ENCODE measurements at regions not wholly inside any gene's neighbourhood (a gene's known extent, or its start where the extent isn't known, plus 50 kb on each side); places are given as distances from the start of the nearest gene placed in this dataset.

GRCh38 chr9:13513716-13514444, 234.4 kb upstream of the MPDZ start:
- TF ChIP-seq, protein P1, sequence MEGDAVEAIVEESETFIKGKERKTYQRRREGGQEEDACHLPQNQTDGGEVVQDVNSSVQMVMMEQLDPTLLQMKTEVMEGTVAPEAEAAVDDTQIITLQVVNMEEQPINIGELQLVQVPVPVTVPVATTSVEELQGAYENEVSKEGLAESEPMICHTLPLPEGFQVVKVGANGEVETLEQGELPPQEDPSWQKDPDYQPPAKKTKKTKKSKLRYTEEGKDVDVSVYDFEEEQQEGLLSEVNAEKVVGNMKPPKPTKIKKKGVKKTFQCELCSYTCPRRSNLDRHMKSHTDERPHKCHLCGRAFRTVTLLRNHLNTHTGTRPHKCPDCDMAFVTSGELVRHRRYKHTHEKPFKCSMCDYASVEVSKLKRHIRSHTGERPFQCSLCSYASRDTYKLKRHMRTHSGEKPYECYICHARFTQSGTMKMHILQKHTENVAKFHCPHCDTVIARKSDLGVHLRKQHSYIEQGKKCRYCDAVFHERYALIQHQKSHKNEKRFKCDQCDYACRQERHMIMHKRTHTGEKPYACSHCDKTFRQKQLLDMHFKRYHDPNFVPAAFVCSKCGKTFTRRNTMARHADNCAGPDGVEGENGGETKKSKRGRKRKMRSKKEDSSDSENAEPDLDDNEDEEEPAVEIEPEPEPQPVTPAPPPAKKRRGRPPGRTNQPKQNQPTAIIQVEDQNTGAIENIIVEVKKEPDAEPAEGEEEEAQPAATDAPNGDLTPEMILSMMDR (IDR thresholded peaks at IDR 0.05; ENCODE audit: low read length) = no peak
- no peak for TF ChIP-seq EZH2 (optimal IDR thresholded peaks at IDR 0.05; ENCODE audit: low read depth, low read length)
